Osteocyte (in vitro differentiated cells): ENCODE measurements at regions not wholly inside any gene's neighbourhood (a gene's known extent, or its start where the extent isn't known, plus 50 kb on each side); places are given as distances from the start of the nearest gene placed in this dataset.

Experiments
- DNase-seq: peaks from one replicate; pipeline ENCODE4 v3.0.0; 2021; ENCODE audit warnings: mixed read lengths; ENCODE audit not compliant: unreplicated experiment; ENCODE audit errors: extremely low spot score
- H3K27ac Mint-ChIP-seq: one replicate; pipeline ENCODE4 v1.8.0; 2021; ENCODE audit warnings: mild to moderate bottlenecking, mixed read lengths; ENCODE audit not compliant: unreplicated experiment
- H3K27me3 Mint-ChIP-seq: one replicate; pipeline ENCODE4 v1.8.0; 2021; ENCODE audit warnings: mixed read lengths; ENCODE audit not compliant: unreplicated experiment
- H3K36me3 Mint-ChIP-seq: one replicate; pipeline ENCODE4 v1.8.0; 2021; ENCODE audit warnings: mixed read lengths; ENCODE audit not compliant: unreplicated experiment
- H3K4me1 Mint-ChIP-seq: one replicate; pipeline ENCODE4 v1.8.0; 2021; ENCODE audit warnings: mixed read lengths; ENCODE audit not compliant: unreplicated experiment
- H3K4me3 Mint-ChIP-seq: one replicate; pipeline ENCODE4 v1.8.0; 2021; ENCODE audit warnings: mild to moderate bottlenecking, moderate library complexity, mixed read lengths; ENCODE audit not compliant: unreplicated experiment
- H3K9me3 Mint-ChIP-seq: one replicate; pipeline ENCODE4 v1.8.0; 2021; ENCODE audit warnings: mixed read lengths; ENCODE audit not compliant: unreplicated experiment
- CTCF ChIP-seq: fragments of 200-600 bp; sonication (generic); IDR thresholded peaks from 2 replicates; pipeline ENCODE4 v1.5.0; 2021; ENCODE audit warnings: antibody characterized with exemption, mild to moderate bottlenecking, moderate library complexity

GRCh38 chr22:48800036-48800885 lies 1027.4 kb downstream of the BRD1 start:
- H3K27ac Mint-ChIP-seq: no peak overlapping the region
- H3K4me1 Mint-ChIP-seq: peaks cover 3% of the 10 kb centered on the region
- H3K27me3 Mint-ChIP-seq: no peaks in the 10 kb centered on the region
- DNase-seq: peak; percentile 75
- no peak for TF ChIP-seq CTCF
- no peaks in the 10 kb centered on the region for H3K36me3 Mint-ChIP-seq
- no peak overlapping the region for H3K4me3 Mint-ChIP-seq
- no peaks in the 10 kb centered on the region for H3K9me3 Mint-ChIP-seq

- DNase-seq: peak; percentile 77
- Mint-ChIP-seq H3K36me3 (no peaks in the 10 kb centered on the region), H3K4me1 (peaks cover 3% of the 10 kb centered on the region), H3K4me3 (no peak overlapping the region), H3K27me3 (no peaks in the 10 kb centered on the region), H3K27ac (no peak overlapping the region), H3K9me3 (no peaks in the 10 kb centered on the region)
- no peak for TF ChIP-seq CTCF
These were observed 1028.3 kb downstream of the BRD1 start for GRCh38 chr22:48799227-48799970.

GRCh38 chr22:48798281-48799226 lies 1029.1 kb downstream of the BRD1 start:
- Mint-ChIP-seq H3K4me3 (no peak overlapping the region), H3K9me3 (no peaks in the 10 kb centered on the region), H3K27ac (no peak overlapping the region), H3K4me1 (peaks cover 3% of the 10 kb centered on the region), H3K27me3 (no peaks in the 10 kb centered on the region), H3K36me3 (no peaks in the 10 kb centered on the region)
- peak; percentile 84 for DNase-seq
- TF ChIP-seq CTCF: no peak

DNA sequence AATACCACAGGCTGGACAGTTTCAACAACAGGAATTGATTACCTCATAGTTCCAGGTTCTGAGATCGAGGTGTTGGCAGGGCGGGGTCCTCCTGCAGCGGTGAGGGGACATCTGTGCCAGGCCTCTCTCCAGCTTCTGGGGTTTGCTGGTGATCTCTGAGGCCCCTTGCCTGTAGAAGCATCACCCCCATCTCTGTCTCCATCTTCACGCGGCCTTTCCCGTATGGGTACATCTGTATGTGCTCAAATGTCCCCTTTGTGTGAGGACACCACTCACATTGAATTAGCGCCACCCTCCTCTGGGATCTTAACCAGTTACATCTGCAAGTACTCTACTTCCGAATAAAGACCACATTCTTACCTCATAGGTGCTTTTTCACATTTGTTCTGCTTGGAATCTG lies 1029.9 kb downstream of the BRD1 start:
- Mint-ChIP-seq H3K4me3 (no peak overlapping the region), H3K27me3 (no peaks in the 10 kb centered on the region), H3K4me1 (peaks cover 3% of the 10 kb centered on the region), H3K9me3 (peaks cover 3% of the 10 kb centered on the region), H3K36me3 (no peaks in the 10 kb centered on the region), H3K27ac (no peak overlapping the region)
- no peak for DNase-seq
- TF ChIP-seq CTCF: no peak
